ENCODE measurements at regions not wholly inside any gene's neighbourhood (a gene's known extent, or its start where the extent isn't known, plus 50 kb on each side); places are given as distances from the start of the nearest gene placed in this dataset.

- no peak for TF ChIP-seq YY1 (IDR thresholded peaks at IDR 0.05; ENCODE audit: low read depth)
- TF ChIP-seq, protein P1, sequence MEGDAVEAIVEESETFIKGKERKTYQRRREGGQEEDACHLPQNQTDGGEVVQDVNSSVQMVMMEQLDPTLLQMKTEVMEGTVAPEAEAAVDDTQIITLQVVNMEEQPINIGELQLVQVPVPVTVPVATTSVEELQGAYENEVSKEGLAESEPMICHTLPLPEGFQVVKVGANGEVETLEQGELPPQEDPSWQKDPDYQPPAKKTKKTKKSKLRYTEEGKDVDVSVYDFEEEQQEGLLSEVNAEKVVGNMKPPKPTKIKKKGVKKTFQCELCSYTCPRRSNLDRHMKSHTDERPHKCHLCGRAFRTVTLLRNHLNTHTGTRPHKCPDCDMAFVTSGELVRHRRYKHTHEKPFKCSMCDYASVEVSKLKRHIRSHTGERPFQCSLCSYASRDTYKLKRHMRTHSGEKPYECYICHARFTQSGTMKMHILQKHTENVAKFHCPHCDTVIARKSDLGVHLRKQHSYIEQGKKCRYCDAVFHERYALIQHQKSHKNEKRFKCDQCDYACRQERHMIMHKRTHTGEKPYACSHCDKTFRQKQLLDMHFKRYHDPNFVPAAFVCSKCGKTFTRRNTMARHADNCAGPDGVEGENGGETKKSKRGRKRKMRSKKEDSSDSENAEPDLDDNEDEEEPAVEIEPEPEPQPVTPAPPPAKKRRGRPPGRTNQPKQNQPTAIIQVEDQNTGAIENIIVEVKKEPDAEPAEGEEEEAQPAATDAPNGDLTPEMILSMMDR (IDR thresholded peaks at IDR 0.05) = no peak
- TF ChIP-seq, protein P2, sequence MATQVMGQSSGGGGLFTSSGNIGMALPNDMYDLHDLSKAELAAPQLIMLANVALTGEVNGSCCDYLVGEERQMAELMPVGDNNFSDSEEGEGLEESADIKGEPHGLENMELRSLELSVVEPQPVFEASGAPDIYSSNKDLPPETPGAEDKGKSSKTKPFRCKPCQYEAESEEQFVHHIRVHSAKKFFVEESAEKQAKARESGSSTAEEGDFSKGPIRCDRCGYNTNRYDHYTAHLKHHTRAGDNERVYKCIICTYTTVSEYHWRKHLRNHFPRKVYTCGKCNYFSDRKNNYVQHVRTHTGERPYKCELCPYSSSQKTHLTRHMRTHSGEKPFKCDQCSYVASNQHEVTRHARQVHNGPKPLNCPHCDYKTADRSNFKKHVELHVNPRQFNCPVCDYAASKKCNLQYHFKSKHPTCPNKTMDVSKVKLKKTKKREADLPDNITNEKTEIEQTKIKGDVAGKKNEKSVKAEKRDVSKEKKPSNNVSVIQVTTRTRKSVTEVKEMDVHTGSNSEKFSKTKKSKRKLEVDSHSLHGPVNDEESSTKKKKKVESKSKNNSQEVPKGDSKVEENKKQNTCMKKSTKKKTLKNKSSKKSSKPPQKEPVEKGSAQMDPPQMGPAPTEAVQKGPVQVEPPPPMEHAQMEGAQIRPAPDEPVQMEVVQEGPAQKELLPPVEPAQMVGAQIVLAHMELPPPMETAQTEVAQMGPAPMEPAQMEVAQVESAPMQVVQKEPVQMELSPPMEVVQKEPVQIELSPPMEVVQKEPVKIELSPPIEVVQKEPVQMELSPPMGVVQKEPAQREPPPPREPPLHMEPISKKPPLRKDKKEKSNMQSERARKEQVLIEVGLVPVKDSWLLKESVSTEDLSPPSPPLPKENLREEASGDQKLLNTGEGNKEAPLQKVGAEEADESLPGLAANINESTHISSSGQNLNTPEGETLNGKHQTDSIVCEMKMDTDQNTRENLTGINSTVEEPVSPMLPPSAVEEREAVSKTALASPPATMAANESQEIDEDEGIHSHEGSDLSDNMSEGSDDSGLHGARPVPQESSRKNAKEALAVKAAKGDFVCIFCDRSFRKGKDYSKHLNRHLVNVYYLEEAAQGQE (IDR thresholded peaks at IDR 0.05; ENCODE audit: low read depth, low read length) = no peak
- no peak for TF ChIP-seq POLR2AphosphoS5 (IDR thresholded peaks at IDR 0.05; ENCODE audit: low read depth, low read length)
Observed at GRCh38 chr15:55094136-55094535, 102.6 kb downstream of the RSL24D1 start.
